Endothelial cell of umbilical vein (primary cell): ENCODE measurements at regions not wholly inside any gene's neighbourhood (a gene's known extent, or its start where the extent isn't known, plus 50 kb on each side); places are given as distances from the start of the nearest gene placed in this dataset.
A peak's percentile ranks its signal among the peaks of the same experiment; 100 is the strongest.

Experiments used
- BruUV-seq: library from RNA; stranded (reverse); fragments of 400-500 nt; replicated peaks from 2 replicates; lab custom pipeline; 2021; lab: Mats Ljungman, UMichigan
- CTCF ChIA-PET: fragments of 300-600, 350-600 bp; sonication (Branson Sonifier 250); formaldehyde crosslinking; loops from one replicate; lab custom pipeline; 2021; ENCODE audit warnings: antibody characterized with exemption, inconsistent platforms; lab: Charles Lee
- POLR2A ChIA-PET: fragments of 300-600, 350-600 bp; sonication (Branson Sonifier 250); formaldehyde crosslinking; loops from one replicate; lab custom pipeline; 2021; ENCODE audit warnings: antibody characterized with exemption, inconsistent platforms; lab: Charles Lee
- DNase-seq: peaks from one replicate; pipeline ENCODE4 v3.0.0-alpha.2; 2011; ENCODE audit warnings: low read depth, low spot score
- FAIRE-seq: peaks from 2 replicates; lab custom pipeline; 2011; peaks lifted over from hg19 to GRCh38; lab: Jason Lieb, UNC
- H2AFZ ChIP-seq: 2 replicates; pipeline ENCODE4 v1.6.0; 2012; ENCODE audit warnings: low read depth, low read length, control low read depth, inconsistent platforms
- H3K27ac ChIP-seq: 2 replicates; pipeline ENCODE4 v1.5.1; 2011; ENCODE audit warnings: low read depth, mild to moderate bottlenecking, control low read depth, low read length, moderate library complexity; ENCODE audit not compliant: insufficient read depth
- H3K27me3 ChIP-seq, 2 experiments: 2 replicates each; pipeline versions ENCODE4 v1.6.0 to v1.6.1; 2011; ENCODE audit warnings: low read length in 2 of 2, mixed read lengths in 1 of 2; ENCODE audit not compliant: control insufficient read depth in 2 of 2, insufficient read depth in 2 of 2
- H3K36me3 ChIP-seq, 2 experiments: 2 replicates in 1 of 2; 3 replicates in 1 of 2; pipeline ENCODE4 v1.5.1; 2011; ENCODE audit warnings: low read length in 2 of 2, mild to moderate bottlenecking in 1 of 2, moderate library complexity in 1 of 2; ENCODE audit not compliant: control insufficient read depth in 2 of 2, insufficient read depth in 2 of 2; ENCODE audit errors: extremely low read depth in 1 of 2
- H3K4me1 ChIP-seq: 3 replicates; pipeline ENCODE4 v1.5.1; 2011; ENCODE audit warnings: mild to moderate bottlenecking, low read length; ENCODE audit not compliant: control insufficient read depth, insufficient read depth; ENCODE audit errors: extremely low read depth
- H3K4me2 ChIP-seq: 2 replicates; pipeline ENCODE4 v1.6.1; 2011; ENCODE audit warnings: low read length, control low read depth, mixed read lengths; ENCODE audit not compliant: insufficient read depth
- H3K4me3 ChIP-seq, 3 experiments: fragments of 200-600 bp in 1 of 3; sonication (generic), shearing (Covaris generic) in 1 of 3; replicated peaks in 1 of 3; 2 replicates each; pipeline ENCODE4 v1.5.1; 2011 to 2016; ENCODE audit warnings: control low read depth in 3 of 3, low read length in 3 of 3, mild to moderate bottlenecking in 2 of 3, inconsistent platforms in 1 of 3, low read depth in 1 of 3, moderate library complexity in 1 of 3; ENCODE audit not compliant: insufficient read depth in 1 of 3
- H3K79me2 ChIP-seq: 2 replicates; pipeline ENCODE4 v1.6.0; 2012; ENCODE audit warnings: low read length, inconsistent platforms; ENCODE audit not compliant: control insufficient read depth, insufficient read depth
- H3K9ac ChIP-seq: replicated peaks from 2 replicates; pipeline ENCODE3; 2011; ENCODE audit warnings: low read length, control low read depth; ENCODE audit not compliant: insufficient read depth; ENCODE audit errors: extremely low read depth
- H3K9me1 ChIP-seq: replicated peaks from 3 replicates; pipeline ENCODE4 v1.6.0; 2011; ENCODE audit warnings: mild to moderate bottlenecking, low read length; ENCODE audit not compliant: control insufficient read depth, insufficient read depth; ENCODE audit errors: extremely low read depth
- H3K9me3 ChIP-seq: replicated peaks from 2 replicates; pipeline ENCODE4 v1.5.1; 2012; ENCODE audit warnings: low read length, inconsistent platforms; ENCODE audit not compliant: control insufficient read depth, insufficient read depth
- H4K20me1 ChIP-seq: replicated peaks from 2 replicates; pipeline ENCODE3; 2011; ENCODE audit warnings: mild to moderate bottlenecking, low read length; ENCODE audit not compliant: control insufficient read depth, insufficient read depth; ENCODE audit errors: extremely low read depth
- EZH2 ChIP-seq: IDR thresholded peaks from 2 replicates; pipeline ENCODE4 v1.6.1; 2012; ENCODE audit warnings: borderline replicate concordance, low read depth, mild to moderate bottlenecking, moderate library complexity, low read length, inconsistent platforms; ENCODE audit not compliant: severe bottlenecking
- FOS ChIP-seq: IDR thresholded peaks from 2 replicates; pipeline ENCODE4 v1.6.1; 2011; ENCODE audit warnings: mild to moderate bottlenecking, low read length, moderate library complexity, borderline replicate concordance; ENCODE audit not compliant: insufficient read depth
- GATA2 ChIP-seq: IDR thresholded peaks from 2 replicates; pipeline ENCODE4 v1.7.0; 2011; ENCODE audit warnings: low read depth, mild to moderate bottlenecking, moderate library complexity, mixed read lengths, low read length; ENCODE audit not compliant: insufficient read length, insufficient read depth
- JUN ChIP-seq: IDR thresholded peaks from 2 replicates; pipeline ENCODE4 v1.6.1; 2011; ENCODE audit warnings: borderline replicate concordance, low read depth; ENCODE audit not compliant: insufficient read length, insufficient read depth
- MYC ChIP-seq: IDR thresholded peaks from one replicate; pipeline ENCODE4 v1.6.1; 2011; ENCODE audit warnings: mild to moderate bottlenecking, low read depth, low read length
- POLR2A ChIP-seq: IDR thresholded peaks from 2 replicates; pipeline ENCODE4 v1.6.1; 2012; ENCODE audit warnings: low read depth, mild to moderate bottlenecking, control low read depth, low read length
- POLR2AphosphoS5 ChIP-seq: IDR thresholded peaks from 2 replicates; pipeline ENCODE4 v1.6.1; 2012; ENCODE audit warnings: low read depth, mild to moderate bottlenecking, control low read depth, low read length, moderate library complexity; ENCODE audit not compliant: insufficient read depth
- dilution Hi-C: fragments of 300-500 bp; cut with MboI; formaldehyde crosslinking; loops from one replicate; pipeline ENCODE4 v1.15.0; 2019; ENCODE audit warnings: low sequenced_read_pairs; ENCODE audit not compliant: extremely low pct_ligation_motif_present
- intact Hi-C: fragments of 100-400 bp; cut with micrococcal nuclease; formaldehyde crosslinking; loops from one replicate; pipeline ENCODE4 v1.10.0; 2022
- TF ChIP-seq, protein P1 (sequence below), 2 donors: IDR thresholded peaks; 1 replicate in 1 of 2; 2 replicates in 1 of 2; pipeline ENCODE4 v1.5.1; 2011; ENCODE audit warnings: low read length in 2 of 2, mild to moderate bottlenecking in 2 of 2, moderate library complexity in 2 of 2, control low read depth in 1 of 2, inconsistent platforms in 1 of 2, low read depth in 1 of 2; ENCODE audit not compliant: insufficient read depth in 1 of 2; ENCODE audit errors: extremely low read depth in 1 of 2
- TF ChIP-seq, protein P2 (sequence below): IDR thresholded peaks from 2 replicates; pipeline ENCODE4 v1.6.1; 2011; ENCODE audit not compliant: insufficient read depth, insufficient read length

DNA sequence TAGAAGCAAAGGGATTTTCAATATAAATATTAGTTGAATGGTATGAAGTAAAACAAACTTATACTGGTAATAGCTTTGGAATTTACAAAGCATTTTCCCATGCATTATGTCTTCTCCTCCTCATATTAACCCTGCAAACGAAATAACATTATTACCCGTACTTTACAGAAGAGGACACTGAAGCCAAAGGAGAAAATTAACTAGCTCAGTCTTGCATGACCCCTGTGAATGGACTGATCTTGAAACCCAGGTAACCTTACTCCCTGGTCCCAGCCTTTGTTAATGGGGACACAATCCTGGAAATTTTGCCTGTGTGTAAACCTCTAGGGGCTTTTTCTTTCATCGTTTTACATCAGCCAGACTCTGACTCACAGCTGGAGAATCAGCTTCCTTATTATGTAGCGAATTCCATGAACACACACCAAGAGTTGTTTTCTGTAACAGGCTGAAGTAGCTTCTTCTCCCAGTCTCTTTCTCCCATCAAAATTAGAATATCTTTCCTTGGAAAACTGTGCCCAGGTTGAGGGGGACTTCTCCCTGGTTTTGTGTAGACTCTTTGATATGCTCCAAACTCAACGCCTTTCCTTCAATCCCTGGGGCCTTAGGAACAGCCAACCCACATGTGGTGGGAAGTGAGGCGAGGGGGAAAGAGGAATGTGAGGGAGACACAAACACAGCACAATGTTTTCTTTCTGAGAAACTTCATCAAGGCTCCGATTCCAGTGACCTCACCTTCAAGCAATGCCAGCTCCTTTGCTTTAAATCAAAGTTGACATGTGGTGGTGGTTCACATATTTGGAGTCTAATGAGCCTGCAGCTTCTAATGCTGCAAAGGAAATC, 480.9 kb upstream of the PAPPA start:
- TSS peak; percentile 14 for BruUV-seq
- no peak for FAIRE-seq
- H3K4me1 ChIP-seq, result no peaks in the 10 kb centered on the region

More for the DNA sequence above, 480.9 kb upstream of the PAPPA start:
- TF ChIP-seq, protein P1, sequence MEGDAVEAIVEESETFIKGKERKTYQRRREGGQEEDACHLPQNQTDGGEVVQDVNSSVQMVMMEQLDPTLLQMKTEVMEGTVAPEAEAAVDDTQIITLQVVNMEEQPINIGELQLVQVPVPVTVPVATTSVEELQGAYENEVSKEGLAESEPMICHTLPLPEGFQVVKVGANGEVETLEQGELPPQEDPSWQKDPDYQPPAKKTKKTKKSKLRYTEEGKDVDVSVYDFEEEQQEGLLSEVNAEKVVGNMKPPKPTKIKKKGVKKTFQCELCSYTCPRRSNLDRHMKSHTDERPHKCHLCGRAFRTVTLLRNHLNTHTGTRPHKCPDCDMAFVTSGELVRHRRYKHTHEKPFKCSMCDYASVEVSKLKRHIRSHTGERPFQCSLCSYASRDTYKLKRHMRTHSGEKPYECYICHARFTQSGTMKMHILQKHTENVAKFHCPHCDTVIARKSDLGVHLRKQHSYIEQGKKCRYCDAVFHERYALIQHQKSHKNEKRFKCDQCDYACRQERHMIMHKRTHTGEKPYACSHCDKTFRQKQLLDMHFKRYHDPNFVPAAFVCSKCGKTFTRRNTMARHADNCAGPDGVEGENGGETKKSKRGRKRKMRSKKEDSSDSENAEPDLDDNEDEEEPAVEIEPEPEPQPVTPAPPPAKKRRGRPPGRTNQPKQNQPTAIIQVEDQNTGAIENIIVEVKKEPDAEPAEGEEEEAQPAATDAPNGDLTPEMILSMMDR (IDR thresholded peaks at IDR 0.05; ENCODE audit: extremely low read depth in 1 of 2, insufficient read depth in 1 of 2, low read depth in 1 of 2, low read length in 2 of 2), result no peak
- TF ChIP-seq POLR2AphosphoS5 (no peak), POLR2A (no peak), JUN (no peak), MYC (no peak), EZH2 (no peak), FOS (no peak), GATA2 (no peak)
- TF ChIP-seq, protein P2, sequence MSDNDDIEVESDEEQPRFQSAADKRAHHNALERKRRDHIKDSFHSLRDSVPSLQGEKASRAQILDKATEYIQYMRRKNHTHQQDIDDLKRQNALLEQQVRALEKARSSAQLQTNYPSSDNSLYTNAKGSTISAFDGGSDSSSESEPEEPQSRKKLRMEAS, result no peak
- POLR2A ChIA-PET, result no interaction called here
- Histone ChIP-seq H3K9me3 (no peaks in the 10 kb centered on the region), H3K9me1 (no peaks in the 10 kb centered on the region), H3K4me2 (no peak overlapping the region), H3K79me2 (no peaks in the 10 kb centered on the region), H2AFZ (no peak overlapping the region), H3K36me3 (no peaks in the 10 kb centered on the region), H4K20me1 (no peaks in the 10 kb centered on the region), H3K9ac (no peak overlapping the region), H3K4me3 (no peak overlapping the region), H3K27me3 (no peaks in the 10 kb centered on the region), H3K27ac (no peak overlapping the region)
- DNase-seq, result peak; percentile 12
- dilution Hi-C loops, result no loop called here
- intact Hi-C loops, result no loop called here
- CTCF ChIA-PET, result no interaction called here
